GM19397 (cell line): ENCODE measurements at regions not wholly inside any gene's neighbourhood (a gene's known extent, or its start where the extent isn't known, plus 50 kb on each side); places are given as distances from the start of the nearest gene placed in this dataset.

Experiments used
- ATAC-seq: cut with Tn5 transposase; IDR thresholded peaks from one replicate; pipeline ENCODE4 v1.9.1; 2021; ENCODE audit warnings: mild to moderate bottlenecking, moderate library complexity; ENCODE audit not compliant: unreplicated experiment

- no peak for ATAC-seq
Observed at GRCh38 chr2:14123436-14124103, 508.9 kb upstream of the LRATD1 start.

- ATAC-seq: no peak
Observed at GRCh38 chr2:14125624-14126293, 506.8 kb upstream of the LRATD1 start.

GRCh38 chr2:14126846-14127245 lies 505.7 kb upstream of the LRATD1 start:
- no peak for ATAC-seq

- no peak for ATAC-seq
Observed at GRCh38 chr2:14127765-14128164, 504.8 kb upstream of the LRATD1 start.

GRCh38 chr2:14132386-14132785 lies 500.1 kb upstream of the LRATD1 start:
- no peak for ATAC-seq

- no peak for ATAC-seq
Observed at GRCh38 chr2:14134771-14135170, 497.7 kb upstream of the LRATD1 start.

- no peak for ATAC-seq
Observed at GRCh38 chr2:14136030-14136429, 496.5 kb upstream of the LRATD1 start.

- ATAC-seq: no peak
Observed at GRCh38 chr2:14137643-14138042, 494.9 kb upstream of the LRATD1 start.

GRCh38 chr2:14140009-14140550 lies 492.4 kb upstream of the LRATD1 start:
- no peak for ATAC-seq

- no peak for ATAC-seq
Observed at GRCh38 chr2:14143435-14143834, 489.1 kb upstream of the LRATD1 start.

GRCh38 chr2:14148216-14148615 lies 484.3 kb upstream of the LRATD1 start:
- no peak for ATAC-seq

- ATAC-seq: no peak
Observed at GRCh38 chr2:14157816-14158215, 474.7 kb upstream of the LRATD1 start.

GRCh38 chr2:14180333-14180732 lies 452.2 kb upstream of the LRATD1 start:
- no peak for ATAC-seq

- no peak for ATAC-seq
Observed at GRCh38 chr2:14182227-14182946, 450.1 kb upstream of the LRATD1 start.

GRCh38 chr2:14185906-14186305 lies 446.6 kb upstream of the LRATD1 start:
- no peak for ATAC-seq

GRCh38 chr2:14188446-14188845 lies 444.1 kb upstream of the LRATD1 start:
- no peak for ATAC-seq

- ATAC-seq: no peak
Observed at GRCh38 chr2:14189929-14190328, 442.6 kb upstream of the LRATD1 start.

- ATAC-seq: no peak
Observed at GRCh38 chr2:14194233-14194632, 438.3 kb upstream of the LRATD1 start.

GRCh38 chr2:14197293-14197692 lies 435.2 kb upstream of the LRATD1 start:
- ATAC-seq: no peak

- ATAC-seq: no peak
Observed at GRCh38 chr2:14199040-14199439, 433.5 kb upstream of the LRATD1 start.

GRCh38 chr2:14219306-14219705 lies 413.2 kb upstream of the LRATD1 start:
- ATAC-seq: no peak

GRCh38 chr2:14220101-14220500 lies 412.4 kb upstream of the LRATD1 start:
- no peak for ATAC-seq
